CD14-positive monocyte (primary cell): ENCODE measurements at regions not wholly inside any gene's neighbourhood (a gene's known extent, or its start where the extent isn't known, plus 50 kb on each side); places are given as distances from the start of the nearest gene placed in this dataset.

Experiments used
- DNase-seq, 3 donors: peaks; one replicate each; pipeline ENCODE4 v3.0.0-alpha.2; 2011 to 2022
- H2AFZ ChIP-seq: 2 replicates; pipeline ENCODE4 v1.6.0; 2012; ENCODE audit warnings: mild to moderate bottlenecking, low read depth, low read length, inconsistent platforms; ENCODE audit not compliant: insufficient read depth, poor library complexity, severe bottlenecking
- H3K27ac ChIP-seq, 2 donors: 1 replicate in 1 of 2; 2 replicates in 1 of 2; pipeline ENCODE4 v1.5.1; 2012 to 2013; ENCODE audit warnings: low read length in 2 of 2, control low read depth in 1 of 2, inconsistent platforms in 1 of 2, low read depth in 1 of 2, mild to moderate bottlenecking in 1 of 2
- H3K27me3 ChIP-seq, 2 donors: one replicate each; pipeline versions ENCODE4 v1.6.0 to v1.6.1; 2011 to 2013; ENCODE audit warnings: low read length in 2 of 2; ENCODE audit not compliant: control insufficient read depth in 2 of 2, insufficient read depth in 2 of 2
- H3K36me3 ChIP-seq, 2 donors: replicated peaks in 1 of 2; 1 replicate in 1 of 2; 2 replicates in 1 of 2; pipeline versions ENCODE4 v1.5.1 to v1.6.1; 2012 to 2013; ENCODE audit warnings: low read length in 2 of 2, control low read depth in 1 of 2, inconsistent platforms in 1 of 2, mild to moderate bottlenecking in 1 of 2; ENCODE audit not compliant: insufficient read depth in 2 of 2, control insufficient read depth in 1 of 2
- H3K4me1 ChIP-seq, 2 donors: 1 replicate in 1 of 2; 2 replicates in 1 of 2; pipeline versions ENCODE4 v1.5.1 to v1.6.1; 2012 to 2013; ENCODE audit warnings: low read length in 2 of 2, control low read depth in 1 of 2, inconsistent platforms in 1 of 2, mild to moderate bottlenecking in 1 of 2, moderate library complexity in 1 of 2; ENCODE audit not compliant: insufficient read depth in 2 of 2, control insufficient read depth in 1 of 2
- H3K4me2 ChIP-seq: replicated peaks from 2 replicates; pipeline ENCODE3; 2012; ENCODE audit warnings: low read length, moderate library complexity, mild to moderate bottlenecking; ENCODE audit not compliant: poor library complexity, severe bottlenecking; ENCODE audit errors: extremely low read depth
- H3K4me3 ChIP-seq, 3 experiments: fragments of 200-600 bp in 1 of 3; sonication (generic) in 1 of 3; replicated peaks in 1 of 3; 1 replicate in 2 of 3; 2 replicates in 1 of 3; pipeline ENCODE4 v1.5.1; 2011 to 2013; ENCODE audit warnings: low read length in 3 of 3, mild to moderate bottlenecking in 3 of 3, control low read depth in 2 of 3, low read depth in 2 of 3, inconsistent platforms in 1 of 3, moderate library complexity in 1 of 3
- H3K79me2 ChIP-seq: 2 replicates; pipeline ENCODE4 v1.6.0; 2012; ENCODE audit warnings: mild to moderate bottlenecking, control low read depth, inconsistent platforms, low read length, moderate library complexity; ENCODE audit not compliant: insufficient read depth
- H3K9ac ChIP-seq: 2 replicates; pipeline ENCODE4 v1.6.0; 2017; ENCODE audit warnings: low read length, mild to moderate bottlenecking; ENCODE audit not compliant: insufficient read depth, poor library complexity, severe bottlenecking
- H3K9me3 ChIP-seq, 2 donors: replicated peaks in 1 of 2; 1 replicate in 1 of 2; 2 replicates in 1 of 2; pipeline versions ENCODE4 v1.5.1 to v1.6.1; 2012 to 2013; ENCODE audit warnings: low read length in 2 of 2, control low read depth in 1 of 2; ENCODE audit not compliant: control insufficient read depth in 1 of 2, insufficient read depth in 1 of 2
- H4K20me1 ChIP-seq: 2 replicates; pipeline ENCODE4 v1.6.0; 2012; ENCODE audit warnings: mild to moderate bottlenecking, low read length, control low read depth, moderate library complexity; ENCODE audit not compliant: insufficient read depth
- H3K27ac Mint-ChIP-seq, 7 donors: one replicate each; pipeline ENCODE4 v1.8.0; 2020; ENCODE audit warnings: mild to moderate bottlenecking in 7 of 7, mixed read lengths in 7 of 7, moderate library complexity in 6 of 7, inconsistent platforms in 2 of 7
- H3K27me3 Mint-ChIP-seq, 3 donors: one replicate each; pipeline ENCODE4 v1.8.0; 2021 to 2022; ENCODE audit warnings: low read depth in 3 of 3, mild to moderate bottlenecking in 3 of 3, mixed read lengths in 3 of 3, moderate library complexity in 3 of 3, inconsistent platforms in 1 of 3
- H3K36me3 Mint-ChIP-seq, 2 donors: one replicate each; pipeline ENCODE4 v1.8.0; 2020; ENCODE audit warnings: mixed read lengths in 2 of 2, inconsistent platforms in 1 of 2, mild to moderate bottlenecking in 1 of 2
- H3K4me1 Mint-ChIP-seq: one replicate; pipeline ENCODE4 v1.8.0; 2020; ENCODE audit warnings: mild to moderate bottlenecking, mixed read lengths
- H3K4me3 Mint-ChIP-seq, 2 donors: one replicate each; pipeline ENCODE4 v1.8.0; 2020; ENCODE audit warnings: mild to moderate bottlenecking in 2 of 2, mixed read lengths in 2 of 2, moderate library complexity in 1 of 2
- H3K9me3 Mint-ChIP-seq, 7 donors: one replicate each; pipeline ENCODE4 v1.8.0; 2020 to 2022; ENCODE audit warnings: mixed read lengths in 7 of 7, mild to moderate bottlenecking in 6 of 7, moderate library complexity in 6 of 7, inconsistent platforms in 2 of 7
- WGBS: methylation state at CpG from one replicate; pipeline ENCODE4 v1.1.5; 2013; ENCODE audit warnings: missing lambda C conversion rate; ENCODE audit not compliant: insufficient coverage; 5-methylcytosine and 5-hydroxymethylcytosine counted together
- intact Hi-C, 2 donors: fragments of 100-400 bp; cut with micrococcal nuclease; formaldehyde crosslinking; loops; one replicate each; pipeline versions ENCODE4 v1.15.0 to v1.15.1; 2023
- TF ChIP-seq, protein P1 (sequence below): fragments of 200-600 bp; IDR thresholded peaks from one replicate; pipeline ENCODE4 v1.8.0; 2022; ENCODE audit warnings: antibody characterized with exemption, mild to moderate bottlenecking

DNA sequence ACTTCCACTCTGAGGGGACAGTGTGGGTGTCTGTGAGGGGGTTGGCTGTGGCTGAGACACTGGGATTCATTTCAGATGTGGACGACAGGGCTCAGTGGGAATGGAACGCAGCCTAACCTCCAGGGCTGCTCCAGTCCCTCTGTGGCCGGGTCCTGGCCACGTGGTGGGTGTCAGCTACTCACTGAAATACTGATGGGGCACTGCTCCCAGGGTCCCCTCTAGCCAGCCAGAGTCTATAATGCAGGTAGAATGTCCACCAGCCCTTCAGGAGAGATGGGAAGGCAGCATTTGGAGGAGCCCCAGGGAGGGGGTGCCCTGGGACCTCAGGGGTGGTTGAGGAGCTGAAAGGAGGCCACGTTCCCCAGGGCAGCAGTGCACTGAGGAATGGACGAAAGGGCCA, 87.2 kb upstream of the LANCL2 start:
- no peaks in the 10 kb centered on the region for H3K4me1 Mint-ChIP-seq

DNA sequence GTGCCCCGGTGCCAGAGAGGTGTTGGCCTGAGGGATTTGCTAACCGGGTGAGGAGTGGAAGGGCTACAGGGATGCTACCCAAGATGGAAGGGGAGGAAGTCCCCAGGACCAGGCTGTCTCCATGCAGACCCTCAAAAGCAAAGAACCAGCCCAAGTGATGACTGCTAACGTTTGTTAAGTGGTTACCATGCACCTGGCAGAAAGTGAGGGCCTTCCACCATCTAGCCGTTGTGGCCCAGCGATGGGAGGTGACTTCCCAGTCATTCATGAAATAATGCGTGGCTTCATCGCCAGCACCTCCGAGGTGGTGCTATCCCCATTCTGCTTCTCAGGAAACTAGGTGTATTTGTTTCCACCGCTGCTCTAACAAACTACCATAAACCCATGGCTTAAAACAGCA, 86.8 kb upstream of the LANCL2 start:
- H3K36me3 ChIP-seq: no peaks in the 10 kb centered on the region
- Mint-ChIP-seq H3K4me3 (no peak overlapping the region), H3K4me1 (no peaks in the 10 kb centered on the region), H3K36me3 (no peaks in the 10 kb centered on the region), H3K9me3 (no peaks in the 10 kb centered on the region), H3K27me3 (peaks cover 0 to 5% (median 5%) of the 10 kb centered on the region in 3 donors), H3K27ac (no peak overlapping the region)
- H3K27ac ChIP-seq: no peak overlapping the region
- no peak overlapping the region for H2AFZ ChIP-seq
- TF ChIP-seq, protein P1, sequence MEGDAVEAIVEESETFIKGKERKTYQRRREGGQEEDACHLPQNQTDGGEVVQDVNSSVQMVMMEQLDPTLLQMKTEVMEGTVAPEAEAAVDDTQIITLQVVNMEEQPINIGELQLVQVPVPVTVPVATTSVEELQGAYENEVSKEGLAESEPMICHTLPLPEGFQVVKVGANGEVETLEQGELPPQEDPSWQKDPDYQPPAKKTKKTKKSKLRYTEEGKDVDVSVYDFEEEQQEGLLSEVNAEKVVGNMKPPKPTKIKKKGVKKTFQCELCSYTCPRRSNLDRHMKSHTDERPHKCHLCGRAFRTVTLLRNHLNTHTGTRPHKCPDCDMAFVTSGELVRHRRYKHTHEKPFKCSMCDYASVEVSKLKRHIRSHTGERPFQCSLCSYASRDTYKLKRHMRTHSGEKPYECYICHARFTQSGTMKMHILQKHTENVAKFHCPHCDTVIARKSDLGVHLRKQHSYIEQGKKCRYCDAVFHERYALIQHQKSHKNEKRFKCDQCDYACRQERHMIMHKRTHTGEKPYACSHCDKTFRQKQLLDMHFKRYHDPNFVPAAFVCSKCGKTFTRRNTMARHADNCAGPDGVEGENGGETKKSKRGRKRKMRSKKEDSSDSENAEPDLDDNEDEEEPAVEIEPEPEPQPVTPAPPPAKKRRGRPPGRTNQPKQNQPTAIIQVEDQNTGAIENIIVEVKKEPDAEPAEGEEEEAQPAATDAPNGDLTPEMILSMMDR: no peak
- H3K4me3 ChIP-seq: no peak overlapping the region
- no peaks in the 10 kb centered on the region for H4K20me1 ChIP-seq
- intact Hi-C loops: no loop called here
- H3K79me2 ChIP-seq: no peaks in the 10 kb centered on the region
- no peak overlapping the region for H3K4me2 ChIP-seq
- 84% methylated on average over 8 of the region's 9 CpGs for WGBS
- no peak for DNase-seq
- H3K27me3 ChIP-seq: no peaks in the 10 kb centered on the region
- H3K4me1 ChIP-seq: no peaks in the 10 kb centered on the region
- H3K9ac ChIP-seq: no peak overlapping the region
- H3K9me3 ChIP-seq: no peaks in the 10 kb centered on the region

More for the DNA sequence above, 87.2 kb upstream of the LANCL2 start:
- H3K36me3 Mint-ChIP-seq: no peaks in the 10 kb centered on the region
- H2AFZ ChIP-seq: no peak overlapping the region
- H3K27me3 ChIP-seq: no peaks in the 10 kb centered on the region
- no peak for DNase-seq
- H3K9ac ChIP-seq: no peak overlapping the region
- H3K4me2 ChIP-seq: no peak overlapping the region
- no peaks in the 10 kb centered on the region for H3K79me2 ChIP-seq
- intact Hi-C loops: no loop called here
- no peak overlapping the region for H3K4me3 ChIP-seq
- no peaks in the 10 kb centered on the region for H3K36me3 ChIP-seq
- peaks cover 0 to 5% (median 5%) of the 10 kb centered on the region in 3 donors for H3K27me3 Mint-ChIP-seq
- TF ChIP-seq, protein P1: no peak
- no peak overlapping the region for H3K4me3 Mint-ChIP-seq
- H3K27ac ChIP-seq: no peak overlapping the region
- H3K9me3 ChIP-seq: no peaks in the 10 kb centered on the region
- WGBS: 88% methylated on average over 6 of the region's 6 CpGs
- H3K4me1 ChIP-seq: no peaks in the 10 kb centered on the region
- no peaks in the 10 kb centered on the region for H4K20me1 ChIP-seq
- peak overlapping the region in 1 of 7 donors; percentile 49 for H3K27ac Mint-ChIP-seq
- H3K9me3 Mint-ChIP-seq: no peaks in the 10 kb centered on the region
